ENCODE measurements at regions not wholly inside any gene's neighbourhood (a gene's known extent, or its start where the extent isn't known, plus 50 kb on each side); places are given as distances from the start of the nearest gene placed in this dataset.

GRCh38 chr4:17293901-17294300, 218.0 kb downstream of the QDPR start:
- no peak for DNase-seq (ENCODE audit: low spot score)

GRCh38 chr4:17288151-17288550, 223.7 kb downstream of the QDPR start:
- DNase-seq (ENCODE audit: low spot score) = no peak

- no peak for DNase-seq (ENCODE audit: low spot score)
Measured at GRCh38 chr4:17286752-17287460, 225.0 kb downstream of the QDPR start.

GRCh38 chr4:17285747-17286146, 226.1 kb downstream of the QDPR start:
- DNase-seq (ENCODE audit: low spot score) = no peak

GRCh38 chr4:17284323-17285175, 227.3 kb downstream of the QDPR start:
- no peak for DNase-seq (ENCODE audit: low spot score)

GRCh38 chr4:17283832-17284231, 228.1 kb downstream of the QDPR start:
- DNase-seq (ENCODE audit: low spot score) = no peak

- DNase-seq (ENCODE audit: low spot score) = no peak
Measured at GRCh38 chr4:17283251-17283650, 228.6 kb downstream of the QDPR start.

GRCh38 chr4:17280261-17281018, 231.4 kb downstream of the QDPR start:
- no peak for DNase-seq (ENCODE audit: low spot score)

GRCh38 chr4:17276776-17277175, 235.1 kb downstream of the QDPR start:
- no peak for DNase-seq (ENCODE audit: low spot score)

GRCh38 chr4:17275836-17276235, 236.1 kb downstream of the QDPR start:
- DNase-seq (ENCODE audit: low spot score) = no peak

GRCh38 chr4:17273047-17273446, 238.8 kb downstream of the QDPR start:
- DNase-seq (ENCODE audit: low spot score) = no peak

- no peak for DNase-seq (ENCODE audit: low spot score)
Measured at GRCh38 chr4:17272154-17272553, 239.7 kb downstream of the QDPR start.

GRCh38 chr4:17265653-17266052, 246.2 kb downstream of the QDPR start:
- no peak for DNase-seq (ENCODE audit: low spot score)

- no peak for DNase-seq (ENCODE audit: low spot score)
Measured at GRCh38 chr4:17265139-17265538, 246.8 kb downstream of the QDPR start.

- no peak for DNase-seq (ENCODE audit: low spot score)
Measured at GRCh38 chr4:17260166-17260907, 251.6 kb downstream of the QDPR start.

GRCh38 chr4:17258106-17258505, 253.8 kb downstream of the QDPR start:
- no peak for DNase-seq (ENCODE audit: low spot score)

GRCh38 chr4:17252131-17252530, 259.8 kb downstream of the QDPR start:
- no peak for DNase-seq (ENCODE audit: low spot score)

- no peak for DNase-seq (ENCODE audit: low spot score)
Measured at GRCh38 chr4:17251101-17251500, 260.8 kb downstream of the QDPR start.

GRCh38 chr4:17250591-17250990, 261.3 kb downstream of the QDPR start:
- no peak for DNase-seq (ENCODE audit: low spot score)

- DNase-seq (ENCODE audit: low spot score) = no peak
Measured at GRCh38 chr4:17246656-17247055, 265.2 kb downstream of the QDPR start.

GRCh38 chr4:17241835-17242234, 270.1 kb downstream of the QDPR start:
- no peak for DNase-seq (ENCODE audit: low spot score)

- DNase-seq (ENCODE audit: low spot score) = no peak
Measured at GRCh38 chr4:17238633-17239032, 273.3 kb downstream of the QDPR start.

Measured in RKO (cell line).